ENCODE measurements at regions not wholly inside any gene's neighbourhood (a gene's known extent, or its start where the extent isn't known, plus 50 kb on each side); places are given as distances from the start of the nearest gene placed in this dataset.

- peak; percentile 17 for DNase-seq
Observed at GRCh38 chr12:85644508-85644907, 191.7 kb downstream of the RASSF9 start.

GRCh38 chr12:85653731-85654455 lies 182.3 kb downstream of the RASSF9 start:
- no peak for DNase-seq

- DNase-seq, result no peak
Observed at GRCh38 chr12:85654456-85654840, 181.8 kb downstream of the RASSF9 start.

- no peak for DNase-seq
Observed at GRCh38 chr12:85656561-85656960, 179.6 kb downstream of the RASSF9 start.

- no peak for DNase-seq
Observed at GRCh38 chr12:85657251-85657650, 179.0 kb downstream of the RASSF9 start.

- DNase-seq, result no peak
Observed at GRCh38 chr12:85657836-85658630, 178.2 kb downstream of the RASSF9 start.

- DNase-seq, result no peak
Observed at GRCh38 chr12:85659754-85660530, 176.3 kb downstream of the RASSF9 start.

- DNase-seq, result no peak
Observed at GRCh38 chr12:85661461-85662206, 174.6 kb downstream of the RASSF9 start.

- no peak for DNase-seq
Observed at GRCh38 chr12:85662207-85662602, 174.0 kb downstream of the RASSF9 start.

- no peak for DNase-seq
Observed at GRCh38 chr12:85663631-85664030, 172.6 kb downstream of the RASSF9 start.

- DNase-seq, result no peak
Observed at GRCh38 chr12:85664429-85664828, 171.8 kb downstream of the RASSF9 start.

- DNase-seq, result no peak
Observed at GRCh38 chr12:85669911-85670310, 166.3 kb downstream of the RASSF9 start.

- DNase-seq, result no peak
Observed at GRCh38 chr12:85672436-85672835, 163.8 kb downstream of the RASSF9 start.

GRCh38 chr12:85673921-85674420 lies 162.2 kb downstream of the RASSF9 start:
- no peak for DNase-seq

GRCh38 chr12:85676816-85677749 lies 159.1 kb downstream of the RASSF9 start:
- no peak for DNase-seq

- no peak for DNase-seq
Observed at GRCh38 chr12:85679296-85679695, 156.9 kb downstream of the RASSF9 start.

GRCh38 chr12:85680881-85681280 lies 155.3 kb downstream of the RASSF9 start:
- DNase-seq, result no peak

- DNase-seq, result no peak
Observed at GRCh38 chr12:85681333-85681732, 154.9 kb downstream of the RASSF9 start.

GRCh38 chr12:85683051-85683450 lies 153.2 kb downstream of the RASSF9 start:
- no peak for DNase-seq

- peak; percentile 4 for DNase-seq
Observed at GRCh38 chr12:85688837-85689236, 147.4 kb downstream of the RASSF9 start.

GRCh38 chr12:85690146-85690545 lies 146.1 kb downstream of the RASSF9 start:
- no peak for DNase-seq
